Choroid plexus epithelial cell (primary cell): ENCODE measurements at regions not wholly inside any gene's neighbourhood (a gene's known extent, or its start where the extent isn't known, plus 50 kb on each side); places are given as distances from the start of the nearest gene placed in this dataset.

Experiments
- DNase-seq: peaks from one replicate; pipeline ENCODE4 v3.0.0-alpha.2; 2010; ENCODE audit warnings: low read depth
- H3K4me3 ChIP-seq: 2 replicates; pipeline ENCODE4 v1.5.1; 2011; ENCODE audit warnings: low read depth, mild to moderate bottlenecking, control low read depth, low read length, moderate library complexity
- TF ChIP-seq, protein P1 (sequence below): conservative IDR thresholded peaks from 2 replicates; pipeline ENCODE4 v1.5.1; 2011; ENCODE audit warnings: low read depth, mild to moderate bottlenecking, control low read depth, inconsistent platforms, low read length, moderate library complexity

DNA sequence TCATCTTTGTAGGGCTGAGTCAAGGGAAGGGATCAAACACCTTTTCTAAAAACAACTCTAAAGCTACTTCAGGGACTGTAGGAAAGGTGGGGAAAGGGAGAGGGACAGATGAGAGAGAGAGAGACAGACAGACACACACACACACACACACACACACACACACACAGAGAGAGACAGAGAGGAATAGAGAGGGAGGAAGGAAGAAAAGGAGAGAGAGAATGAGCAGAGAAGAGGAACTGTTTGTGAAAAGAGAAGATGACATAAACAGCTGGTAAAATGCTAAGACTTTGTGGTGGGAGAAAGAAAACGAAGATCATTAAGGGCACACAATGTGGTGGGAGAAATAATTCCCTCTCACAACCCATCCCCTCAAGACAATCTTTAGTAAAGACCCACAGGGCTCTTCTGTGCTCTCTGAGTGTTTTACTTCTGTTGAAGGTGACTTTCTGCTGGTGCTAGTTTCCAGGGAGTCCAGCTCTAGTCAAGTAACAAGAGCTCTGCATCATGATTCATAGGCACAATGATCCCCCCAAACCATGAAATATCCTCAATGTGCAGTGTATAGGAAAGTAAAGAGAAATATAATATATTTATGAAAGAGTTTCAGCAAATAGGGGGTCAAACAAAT lies 77.2 kb upstream of the STK17B start:
- H3K4me3 ChIP-seq, result no peak overlapping the region
- no peak for DNase-seq
- TF ChIP-seq, protein P1, sequence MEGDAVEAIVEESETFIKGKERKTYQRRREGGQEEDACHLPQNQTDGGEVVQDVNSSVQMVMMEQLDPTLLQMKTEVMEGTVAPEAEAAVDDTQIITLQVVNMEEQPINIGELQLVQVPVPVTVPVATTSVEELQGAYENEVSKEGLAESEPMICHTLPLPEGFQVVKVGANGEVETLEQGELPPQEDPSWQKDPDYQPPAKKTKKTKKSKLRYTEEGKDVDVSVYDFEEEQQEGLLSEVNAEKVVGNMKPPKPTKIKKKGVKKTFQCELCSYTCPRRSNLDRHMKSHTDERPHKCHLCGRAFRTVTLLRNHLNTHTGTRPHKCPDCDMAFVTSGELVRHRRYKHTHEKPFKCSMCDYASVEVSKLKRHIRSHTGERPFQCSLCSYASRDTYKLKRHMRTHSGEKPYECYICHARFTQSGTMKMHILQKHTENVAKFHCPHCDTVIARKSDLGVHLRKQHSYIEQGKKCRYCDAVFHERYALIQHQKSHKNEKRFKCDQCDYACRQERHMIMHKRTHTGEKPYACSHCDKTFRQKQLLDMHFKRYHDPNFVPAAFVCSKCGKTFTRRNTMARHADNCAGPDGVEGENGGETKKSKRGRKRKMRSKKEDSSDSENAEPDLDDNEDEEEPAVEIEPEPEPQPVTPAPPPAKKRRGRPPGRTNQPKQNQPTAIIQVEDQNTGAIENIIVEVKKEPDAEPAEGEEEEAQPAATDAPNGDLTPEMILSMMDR, result no peak

DNA sequence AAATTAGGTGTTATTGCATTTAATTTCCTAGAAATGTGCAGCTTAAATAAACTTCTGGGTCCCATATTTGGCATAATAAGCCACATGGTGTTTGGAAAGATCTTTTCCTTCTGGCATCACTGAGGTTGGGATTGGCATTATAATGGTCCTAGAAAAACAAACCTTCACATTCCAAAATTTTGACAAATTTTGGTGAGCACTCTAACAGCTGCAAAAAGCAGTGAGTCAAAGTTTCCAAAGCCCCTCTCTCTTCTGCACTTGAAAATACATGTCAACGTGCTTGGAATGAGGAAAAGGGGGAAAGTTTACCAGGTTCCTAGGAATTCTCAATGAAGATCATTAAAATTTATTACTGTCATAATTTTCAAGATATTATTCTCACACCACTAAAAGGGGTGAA lies 77.8 kb upstream of the STK17B start:
- no peak for DNase-seq
- TF ChIP-seq, protein P1, result no peak
- H3K4me3 ChIP-seq, result no peak overlapping the region

DNA sequence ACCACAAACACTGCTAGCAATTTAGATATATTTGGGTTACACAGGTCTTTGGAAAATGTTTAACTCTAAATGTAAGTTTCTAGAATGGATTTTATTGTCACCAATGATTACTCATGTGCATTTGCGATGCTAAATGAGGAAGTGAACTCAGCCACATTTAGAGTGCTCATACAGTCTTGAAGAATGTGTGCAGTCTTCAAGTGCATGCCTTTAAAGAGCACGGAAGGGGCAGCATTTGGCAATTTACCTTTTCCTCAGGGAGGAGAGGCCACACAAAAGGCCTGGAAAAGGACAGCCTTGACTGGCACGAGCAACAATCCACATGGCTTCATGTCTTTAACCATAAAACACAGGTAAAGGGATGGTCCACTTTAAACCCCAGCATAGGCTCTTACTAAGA lies 78.5 kb upstream of the STK17B start:
- no peak overlapping the region for H3K4me3 ChIP-seq
- TF ChIP-seq, protein P1, result no peak
- no peak for DNase-seq

DNA sequence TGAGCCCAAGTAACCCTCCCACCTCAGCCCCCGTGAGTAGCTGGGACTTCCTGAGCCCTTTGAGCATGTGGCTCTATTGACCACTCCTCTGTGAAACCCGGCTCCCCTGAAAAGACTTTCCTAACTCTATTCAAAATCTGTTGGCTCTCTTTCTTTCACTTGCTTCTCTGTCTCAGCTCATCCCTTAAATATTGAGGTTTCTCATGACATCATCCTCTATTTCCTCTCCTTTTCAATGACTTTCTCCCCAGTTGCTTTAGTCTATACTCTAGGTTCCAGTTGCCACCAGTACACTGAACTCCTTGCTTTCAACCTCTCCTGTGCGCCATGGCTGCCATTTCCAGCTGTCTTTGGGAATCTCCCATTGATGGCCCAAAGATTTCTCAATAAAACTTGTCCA lies 79.8 kb upstream of the STK17B start:
- TF ChIP-seq, protein P1, result no peak
- no peak for DNase-seq
- H3K4me3 ChIP-seq, result no peak overlapping the region

DNA sequence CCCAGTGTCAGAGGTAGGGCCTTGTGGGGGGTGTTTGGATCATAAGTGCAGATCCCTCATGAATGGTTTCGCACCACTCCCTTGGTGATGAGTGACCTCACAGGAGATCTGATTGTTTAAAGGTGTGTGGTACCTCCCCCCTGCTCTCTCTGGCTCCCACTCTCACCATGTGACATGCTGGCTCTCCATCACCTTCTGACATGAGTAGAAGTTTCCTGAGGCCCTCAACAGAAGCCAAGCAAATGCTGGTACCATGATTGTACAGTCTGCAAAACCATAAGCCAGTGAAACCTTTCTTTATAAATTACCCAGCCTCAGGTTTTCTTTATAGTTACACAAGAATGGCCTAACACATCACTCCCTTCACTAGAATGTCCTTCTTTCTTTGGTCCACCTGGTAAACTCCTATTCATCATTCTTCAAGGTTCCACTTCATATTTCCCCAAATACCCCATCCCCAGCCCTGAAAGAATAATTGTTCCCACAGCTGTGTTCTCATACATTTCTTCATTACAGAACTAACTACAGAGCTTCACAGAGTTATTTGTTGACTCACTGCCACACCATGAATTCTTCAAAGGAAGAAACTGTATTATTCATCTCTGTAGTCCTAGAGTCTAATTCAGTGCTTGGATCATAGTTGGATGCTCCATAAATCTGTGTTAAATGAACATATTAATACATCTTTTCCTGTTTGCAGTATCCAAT lies 81.2 kb upstream of the STK17B start:
- no peak overlapping the region for H3K4me3 ChIP-seq
- DNase-seq, result peak; percentile 44
- TF ChIP-seq, protein P1, result no peak

DNA sequence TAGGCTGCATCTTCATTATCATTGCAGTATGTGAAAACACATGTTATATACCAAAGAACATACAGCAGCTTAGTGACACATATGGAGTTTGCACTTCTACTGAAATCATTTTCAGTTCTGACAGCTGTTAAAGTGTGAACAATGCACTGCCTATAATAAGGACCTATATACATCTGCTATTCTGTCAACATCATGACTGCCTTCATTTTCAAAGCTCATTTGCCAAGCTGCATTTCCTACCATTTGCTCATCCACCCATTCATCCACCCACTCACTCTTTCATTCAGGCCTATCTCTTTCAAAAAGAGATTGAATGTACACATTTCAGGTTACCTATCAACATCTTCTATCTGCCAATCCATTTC lies 81.7 kb upstream of the STK17B start:
- DNase-seq, result no peak
- no peak overlapping the region for H3K4me3 ChIP-seq
- TF ChIP-seq, protein P1, result no peak

DNA sequence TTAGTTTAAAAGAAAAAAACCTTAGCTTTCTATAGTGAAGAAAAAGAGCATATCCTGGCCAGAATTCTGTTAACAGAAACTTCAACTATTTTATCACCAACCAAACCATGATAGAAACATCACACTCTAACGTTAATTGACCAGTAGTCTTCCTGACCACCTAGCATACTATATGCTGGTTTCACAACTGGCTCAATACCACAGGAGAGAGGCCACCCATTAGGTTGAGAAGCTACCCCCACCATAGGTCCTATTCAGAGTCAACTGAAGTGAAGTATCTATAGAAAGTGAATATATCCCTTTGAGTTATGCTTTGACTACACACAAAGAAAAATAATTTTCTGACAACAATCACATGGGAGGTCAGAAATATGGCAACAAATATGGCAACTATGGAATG lies 85.2 kb upstream of the STK17B start:
- no peak overlapping the region for H3K4me3 ChIP-seq
- DNase-seq, result no peak
- TF ChIP-seq, protein P1, result no peak
